Choroid plexus epithelial cell (primary cell): ENCODE measurements at regions not wholly inside any gene's neighbourhood (a gene's known extent, or its start where the extent isn't known, plus 50 kb on each side); places are given as distances from the start of the nearest gene placed in this dataset.

ENCODE experiments used
- DNase-seq: peaks from one replicate; pipeline ENCODE4 v3.0.0-alpha.2; 2010; ENCODE audit warnings: low read depth
- H3K4me3 ChIP-seq: 2 replicates; pipeline ENCODE4 v1.5.1; 2011; ENCODE audit warnings: low read depth, mild to moderate bottlenecking, control low read depth, low read length, moderate library complexity
- CTCF ChIP-seq: conservative IDR thresholded peaks from 2 replicates; pipeline ENCODE4 v1.5.1; 2011; ENCODE audit warnings: low read depth, mild to moderate bottlenecking, control low read depth, inconsistent platforms, low read length, moderate library complexity

DNA sequence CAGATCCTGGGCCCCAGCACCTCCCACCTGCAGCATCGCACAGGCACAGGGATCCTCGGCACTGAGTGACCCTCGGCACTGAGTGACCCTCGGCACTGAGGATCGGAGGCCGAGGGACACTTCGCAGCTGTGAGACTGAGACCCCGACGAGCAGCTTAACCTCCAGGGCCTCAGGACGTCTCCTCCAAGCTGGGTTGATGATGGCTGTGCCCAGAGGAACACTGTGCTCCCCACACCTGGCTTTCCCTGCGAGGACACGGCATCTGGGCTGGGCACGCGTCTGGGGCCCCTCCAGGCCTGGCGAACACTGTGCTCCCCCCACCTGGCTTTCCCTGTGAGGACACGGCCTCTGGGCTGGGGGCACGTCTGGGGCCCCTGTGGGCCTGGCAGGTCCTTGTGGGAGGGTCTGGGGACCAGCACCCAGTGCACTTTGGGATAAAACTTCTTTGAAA, 158.3 kb upstream of the PPP2R2D start:
- DNase-seq, result no peak
- no peak overlapping the region for H3K4me3 ChIP-seq
- TF ChIP-seq CTCF, result no peak

DNA sequence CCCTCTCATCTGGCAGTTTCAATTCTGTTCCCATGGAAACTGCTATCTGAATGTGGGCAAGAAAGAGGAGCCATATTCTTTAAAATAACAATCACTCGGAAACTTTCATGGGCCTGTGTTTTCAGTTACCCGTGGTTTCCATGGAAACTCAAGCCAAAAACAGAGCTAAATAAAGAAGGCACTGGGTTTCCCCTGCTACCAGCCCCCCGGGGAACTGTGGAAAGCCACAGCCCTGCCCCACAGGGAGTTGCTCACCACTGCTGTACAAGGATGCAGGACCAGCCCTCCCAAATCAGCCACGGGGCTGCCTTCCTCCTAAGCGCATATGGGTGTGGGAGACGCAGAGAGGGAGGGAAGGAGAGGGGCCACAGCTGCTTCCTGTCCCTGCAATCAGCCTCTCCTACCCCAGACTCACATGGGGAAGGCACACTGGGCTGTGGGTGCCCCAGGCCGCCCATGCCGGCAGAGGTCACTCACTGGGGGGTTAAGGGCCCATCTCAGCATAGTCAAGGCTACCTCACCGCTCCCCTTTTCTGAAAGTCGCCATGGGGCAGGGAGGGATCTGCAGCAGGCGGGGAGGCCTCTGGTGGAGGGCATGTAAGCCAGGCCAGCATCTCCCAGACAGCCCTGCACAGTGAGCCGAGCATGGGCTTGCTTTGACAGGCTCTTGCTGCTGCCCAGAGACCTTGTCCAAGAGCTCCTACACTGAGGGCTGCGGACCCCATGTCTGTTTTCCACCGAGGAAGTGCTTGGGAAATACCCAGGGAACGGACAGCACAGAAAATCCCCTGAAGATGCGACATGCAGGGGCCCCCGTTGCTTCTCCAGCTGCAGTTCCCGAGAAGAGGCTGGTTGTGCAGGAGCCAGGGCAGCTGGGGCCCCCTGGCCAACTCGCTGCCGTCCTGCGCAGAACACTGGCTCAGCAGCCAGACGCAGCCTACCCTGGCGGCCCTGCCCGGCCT, 157.3 kb upstream of the PPP2R2D start:
- no peak for DNase-seq
- H3K4me3 ChIP-seq, result no peak overlapping the region
- no peak for TF ChIP-seq CTCF

DNA sequence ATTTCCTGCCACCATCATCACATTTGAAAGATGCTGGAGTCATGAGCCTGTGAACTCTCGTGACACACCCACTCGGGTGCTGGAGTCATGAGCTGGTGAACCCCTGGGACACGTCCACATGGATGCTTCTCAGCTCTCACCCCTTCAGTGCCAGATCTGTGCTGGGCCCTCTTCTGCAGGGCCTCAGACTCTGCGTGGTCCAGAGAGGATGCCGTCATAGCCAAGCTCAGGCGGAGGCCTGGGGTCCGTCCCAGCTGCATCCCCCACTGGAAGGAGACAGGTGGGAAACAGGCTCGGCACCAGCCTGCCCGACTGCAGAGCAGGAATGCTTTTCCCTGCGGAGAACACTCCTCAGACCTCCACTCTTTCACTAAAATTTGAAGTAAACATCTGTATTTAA, 156.5 kb upstream of the PPP2R2D start:
- H3K4me3 ChIP-seq, result no peak overlapping the region
- no peak for DNase-seq
- no peak for TF ChIP-seq CTCF

- TF ChIP-seq CTCF, result no peak
- H3K4me3 ChIP-seq, result no peak overlapping the region
- no peak for DNase-seq
Measured at GRCh38 chr10:131745591-131745990, 155.2 kb upstream of the PPP2R2D start.

GRCh38 chr10:131746241-131746711, 154.5 kb upstream of the PPP2R2D start:
- DNase-seq, result no peak
- no peak overlapping the region for H3K4me3 ChIP-seq
- no peak for TF ChIP-seq CTCF

- no peak for TF ChIP-seq CTCF
- no peak for DNase-seq
- no peak overlapping the region for H3K4me3 ChIP-seq
Measured at GRCh38 chr10:131746785-131747184, 154.0 kb upstream of the PPP2R2D start.
